ENCODE measurements at regions not wholly inside any gene's neighbourhood (a gene's known extent, or its start where the extent isn't known, plus 50 kb on each side); places are given as distances from the start of the nearest gene placed in this dataset.

- ChIA-PET POLR2A (no interaction called here), CTCF (no interaction called here)
- no peaks in the 10 kb centered on the region for H3K4me1 ChIP-seq (ENCODE audit: control insufficient read depth, insufficient read depth, low read length)
- in situ Hi-C loops (cut with HindIII; ENCODE audit: low pct_unique_long_range_greater_than_20kb, low sequenced_read_pairs): no loop called here
- peaks cover 2% of the 10 kb centered on the region for H3K27me3 ChIP-seq (ENCODE audit: control insufficient read depth, insufficient read depth, low read length)
- no TSS peak for BruUV-seq (replicated peaks)
- H3K36me3 ChIP-seq (ENCODE audit: control insufficient read depth, insufficient read depth, low read length): no peaks in the 10 kb centered on the region
- no peaks in the 10 kb centered on the region for H3K9me3 ChIP-seq (ENCODE audit: control insufficient read depth, insufficient read depth, low read depth, low read length)
- no peak for TF ChIP-seq SIN3A (IDR thresholded peaks at IDR 0.05; ENCODE audit: borderline replicate concordance, insufficient read depth, low read depth, low read length)
- no peak for TF ChIP-seq REST (IDR thresholded peaks at IDR 0.05; ENCODE audit: insufficient read depth in 1 of 2, low read depth in 2 of 2, low read length in 1 of 2)
- TF ChIP-seq CTCF (IDR thresholded peaks at IDR 0.05): no peak
- TF ChIP-seq TCF7L2 (IDR thresholded peaks at IDR 0.05; ENCODE audit: low read depth, low read length): no peak
- no peak for TF ChIP-seq POLR2AphosphoS5 (IDR thresholded peaks at IDR 0.05; ENCODE audit: low read depth, low read length)
- no peak for DNase-seq (ENCODE audit: low read depth, low spot score)
- no peak overlapping the region for H3K4me3 ChIP-seq (ENCODE audit: low read depth in 2 of 2, low read length in 2 of 2)
- intact Hi-C loops (cut with micrococcal nuclease; ENCODE audit: unreplicated experiment): no loop called here
- no peak; the same call in 1 of the 2 replicates for ATAC-seq
- H3K27ac ChIP-seq (ENCODE audit: low read length): no peak overlapping the region
Measured at GRCh38 chr6:165776691-165777090, 113.7 kb upstream of the PDE10A start.

- POLR2A ChIA-PET: interaction anchor here (0.5 kb wide), 1 partner anchor 317 kb away, joined by 3 read pairs; no protein-coding TSS in a partner anchor
- CTCF ChIA-PET: no interaction called here
- Histone ChIP-seq H3K27ac (ENCODE audit: low read length) (no peak overlapping the region), H3K27me3 (ENCODE audit: control insufficient read depth, insufficient read depth, low read length) (peaks cover 2% of the 10 kb centered on the region), H3K4me1 (ENCODE audit: control insufficient read depth, insufficient read depth, low read length) (no peaks in the 10 kb centered on the region), H3K36me3 (ENCODE audit: control insufficient read depth, insufficient read depth, low read length) (no peaks in the 10 kb centered on the region), H3K4me3 (ENCODE audit: low read depth in 2 of 2, low read length in 2 of 2) (no peak overlapping the region), H3K9me3 (ENCODE audit: control insufficient read depth, insufficient read depth, low read depth, low read length) (no peaks in the 10 kb centered on the region)
- no TSS peak for BruUV-seq (replicated peaks)
- in situ Hi-C loops (cut with HindIII; ENCODE audit: low pct_unique_long_range_greater_than_20kb, low sequenced_read_pairs): no loop called here
- DNase-seq (ENCODE audit: low read depth, low spot score) (no peak), ATAC-seq (no peak)
- no peak for TF ChIP-seq SIN3A (IDR thresholded peaks at IDR 0.05; ENCODE audit: borderline replicate concordance, insufficient read depth, low read depth, low read length)
- TF ChIP-seq CTCF (IDR thresholded peaks at IDR 0.05): no peak
- intact Hi-C loops (cut with micrococcal nuclease; ENCODE audit: unreplicated experiment): no loop called here
Measured at GRCh38 chr6:165775721-165776120, 112.7 kb upstream of the PDE10A start.

All from Panc1 (cell line).